Parathyroid adenoma (tissue), 2 donors: ENCODE measurements at regions not wholly inside any gene's neighbourhood (a gene's known extent, or its start where the extent isn't known, plus 50 kb on each side); places are given as distances from the start of the nearest gene placed in this dataset.

Source experiments
- H2AFZ ChIP-seq: fragments of 300-600 bp; sonication (generic); one replicate; pipeline ENCODE4 v1.7.0; 2017; ENCODE audit warnings: antibody characterized with exemption, mild to moderate bottlenecking
- H3K27ac ChIP-seq: fragments of 300-600 bp; sonication (generic); one replicate; pipeline ENCODE4 v1.7.0; 2017
- H3K27me3 ChIP-seq: fragments of 300-600 bp; sonication (generic); one replicate; pipeline ENCODE4 v1.7.0; 2017; ENCODE audit warnings: low read length; ENCODE audit not compliant: control insufficient read depth, insufficient read depth
- H3K36me3 ChIP-seq: fragments of 300-600 bp; sonication (generic); one replicate; pipeline ENCODE4 v1.7.0; 2017; ENCODE audit warnings: low read length; ENCODE audit not compliant: control insufficient read depth, insufficient read depth
- H3K4me1 ChIP-seq: fragments of 300-600 bp; sonication (generic); one replicate; pipeline ENCODE4 v1.7.0; 2017; ENCODE audit warnings: control low read depth
- H3K4me2 ChIP-seq: fragments of 300-600 bp; sonication (generic); one replicate; pipeline ENCODE4 v1.7.0; 2017; ENCODE audit warnings: low read length
- H3K4me3 ChIP-seq: fragments of 300-600 bp; sonication (generic); one replicate; pipeline ENCODE4 v1.7.0; 2017; ENCODE audit warnings: low read depth, low read length
- H3K79me2 ChIP-seq: fragments of 300-600 bp; sonication (generic); one replicate; pipeline ENCODE4 v1.7.0; 2017; ENCODE audit warnings: control low read depth
- H3K9ac ChIP-seq: fragments of 300-600 bp; sonication (generic); one replicate; pipeline ENCODE4 v1.7.0; 2017; ENCODE audit warnings: mild to moderate bottlenecking
- H3K9me3 ChIP-seq: fragments of 300-600 bp; sonication (generic); one replicate; pipeline ENCODE4 v1.7.0; 2017; ENCODE audit warnings: low read length; ENCODE audit not compliant: control insufficient read depth
- CTCF ChIP-seq: fragments of 300-600 bp; sonication (generic); IDR thresholded peaks from one replicate; pipeline ENCODE4 v1.7.0; 2017; ENCODE audit warnings: antibody characterized with exemption, mild to moderate bottlenecking
- donor health status: primary hyperparathyroidism.

- TF ChIP-seq CTCF, result no peak
- H3K4me3 ChIP-seq, result no peak overlapping the region
- H3K4me2 ChIP-seq, result no peak overlapping the region
- no peaks in the 10 kb centered on the region for H3K79me2 ChIP-seq
- H3K36me3 ChIP-seq, result no peaks in the 10 kb centered on the region
- no peak overlapping the region for H3K9ac ChIP-seq
- H3K27ac ChIP-seq, result no peak overlapping the region
- H3K4me1 ChIP-seq, result no peaks in the 10 kb centered on the region
- no peaks in the 10 kb centered on the region for H3K9me3 ChIP-seq
- no peaks in the 10 kb centered on the region for H3K27me3 ChIP-seq
- no peak overlapping the region for H2AFZ ChIP-seq
These were observed 668.1 kb downstream of the MED13L start for GRCh38 chr12:115609347-115609746.

- TF ChIP-seq CTCF, result no peak
- Histone ChIP-seq H3K27me3 (no peaks in the 10 kb centered on the region), H3K79me2 (no peaks in the 10 kb centered on the region), H3K4me2 (no peak overlapping the region), H3K36me3 (no peaks in the 10 kb centered on the region), H3K9me3 (no peaks in the 10 kb centered on the region), H3K9ac (no peak overlapping the region), H3K4me1 (no peaks in the 10 kb centered on the region), H2AFZ (no peak overlapping the region), H3K27ac (no peak overlapping the region), H3K4me3 (no peak overlapping the region)
These were observed 671.5 kb downstream of the MED13L start for GRCh38 chr12:115606040-115606439.

GRCh38 chr12:115598871-115599811 lies 678.4 kb downstream of the MED13L start:
- no peaks in the 10 kb centered on the region for H3K9me3 ChIP-seq
- no peak overlapping the region for H3K4me2 ChIP-seq
- H3K9ac ChIP-seq, result no peak overlapping the region
- TF ChIP-seq CTCF, result no peak
- no peaks in the 10 kb centered on the region for H3K4me1 ChIP-seq
- no peak overlapping the region for H3K27ac ChIP-seq
- no peaks in the 10 kb centered on the region for H3K79me2 ChIP-seq
- no peaks in the 10 kb centered on the region for H3K27me3 ChIP-seq
- no peak overlapping the region for H3K4me3 ChIP-seq
- no peaks in the 10 kb centered on the region for H3K36me3 ChIP-seq
- H2AFZ ChIP-seq, result peak overlapping the region; percentile 8

GRCh38 chr12:115597157-115597712 lies 680.3 kb downstream of the MED13L start:
- no peaks in the 10 kb centered on the region for H3K4me1 ChIP-seq
- H3K9ac ChIP-seq, result no peak overlapping the region
- TF ChIP-seq CTCF, result no peak
- H3K36me3 ChIP-seq, result no peaks in the 10 kb centered on the region
- no peak overlapping the region for H3K4me3 ChIP-seq
- no peaks in the 10 kb centered on the region for H3K27me3 ChIP-seq
- H3K4me2 ChIP-seq, result no peak overlapping the region
- H3K9me3 ChIP-seq, result no peaks in the 10 kb centered on the region
- no peak overlapping the region for H3K27ac ChIP-seq
- no peak overlapping the region for H2AFZ ChIP-seq
- no peaks in the 10 kb centered on the region for H3K79me2 ChIP-seq
